HepG2 (cell line): ENCODE measurements at regions not wholly inside any gene's neighbourhood (a gene's known extent, or its start where the extent isn't known, plus 50 kb on each side); places are given as distances from the start of the nearest gene placed in this dataset.

Experiments used
- ATAC-seq: fragments of 200-7000 bp; cut with Tn5 transposase; 3 replicates; pipeline ENCODE4 v1.9.1; 2020; ENCODE audit warnings: mild to moderate bottlenecking, moderate library complexity
- BruUV-seq: library from RNA; stranded (reverse); fragments of 400-500 nt; replicated peaks from 2 replicates; lab custom pipeline; 2021; lab: Mats Ljungman, UMichigan
- CTCF ChIA-PET: fragments of 300-600 bp; formaldehyde crosslinking; extraction: SDS; loops from one replicate; lab custom pipeline; 2021; ENCODE audit warnings: low total read pairs, inconsistent platforms, low intra/inter-chr PET ratio; lab: Yijun Ruan, JAX
- POLR2A ChIA-PET: fragments of 350-600 bp; sonication (Branson Sonifier 250); formaldehyde crosslinking; loops from one replicate; lab custom pipeline; 2020; ENCODE audit warnings: antibody characterized with exemption, inconsistent platforms; lab: Yijun Ruan, JAX
- DNase-seq: peaks from one replicate; pipeline ENCODE4 v3.0.0-alpha.2; 2015; ENCODE audit warnings: low spot score
- FAIRE-seq: peaks from 3 replicates; lab custom pipeline; 2011; peaks lifted over from hg19 to GRCh38; lab: Jason Lieb, UNC
- H2AFZ ChIP-seq: one replicate; pipeline ENCODE4 v1.6.1; 2011; ENCODE audit warnings: low read length, inconsistent platforms
- H3K27ac ChIP-seq: fragments of 300-600 bp; 3 replicates; pipeline ENCODE4 v1.8.0; 2011; ENCODE audit warnings: mixed run types, mild to moderate bottlenecking, mixed read lengths, low read length, inconsistent platforms; ENCODE audit not compliant: insufficient read depth; ENCODE audit errors: extremely low read length
- H3K27me3 ChIP-seq, 2 experiments: fragments of 200-600 bp in 1 of 2; 2 replicates in 1 of 2; 3 replicates in 1 of 2; pipeline versions ENCODE4 v1.6.0 to v1.8.0; 2011; ENCODE audit warnings: low read length in 2 of 2, mild to moderate bottlenecking in 2 of 2, moderate library complexity in 2 of 2, inconsistent platforms in 1 of 2; ENCODE audit not compliant: insufficient read depth in 2 of 2, control insufficient read depth in 1 of 2
- H3K36me3 ChIP-seq, 2 experiments: fragments of 200-600 bp in 1 of 2; replicated peaks in 1 of 2; 2 replicates in 1 of 2; 3 replicates in 1 of 2; pipeline versions ENCODE4 v1.5.1 to v1.8.0; 2011; ENCODE audit warnings: low read length in 2 of 2, inconsistent platforms in 1 of 2; ENCODE audit not compliant: insufficient read depth in 2 of 2, control insufficient read depth in 1 of 2
- H3K4me1 ChIP-seq: 2 replicates; pipeline ENCODE4 v1.5.1; 2012; ENCODE audit warnings: low read length, inconsistent platforms; ENCODE audit not compliant: insufficient read depth
- H3K4me2 ChIP-seq: 2 replicates; pipeline ENCODE4 v1.6.0; 2011; ENCODE audit warnings: low read depth, low read length, inconsistent platforms
- H3K4me3 ChIP-seq, 3 experiments: fragments of 200-600 bp in 1 of 3; sonication (generic), shearing (Covaris generic) in 1 of 3; replicated peaks in 1 of 3; 2 replicates each; pipeline ENCODE4 v1.5.1; 2011 to 2016; ENCODE audit warnings: low read length in 3 of 3, inconsistent platforms in 2 of 3, low read depth in 2 of 3, mild to moderate bottlenecking in 2 of 3, control low read depth in 1 of 3, mixed read lengths in 1 of 3; ENCODE audit not compliant: insufficient read depth in 1 of 3
- H3K79me2 ChIP-seq: one replicate; pipeline ENCODE4 v1.6.1; 2011; ENCODE audit warnings: low read length, inconsistent platforms; ENCODE audit not compliant: insufficient read depth
- H3K9ac ChIP-seq: 2 replicates; pipeline ENCODE4 v1.6.0; 2011; ENCODE audit warnings: mild to moderate bottlenecking, low read depth, low read length, inconsistent platforms; ENCODE audit not compliant: insufficient read depth
- H3K9me3 ChIP-seq: 2 replicates; pipeline ENCODE4 v1.5.1; 2012; ENCODE audit warnings: mild to moderate bottlenecking, low read length
- H4K20me1 ChIP-seq: 2 replicates; pipeline ENCODE4 v1.6.0; 2011; ENCODE audit warnings: inconsistent platforms, mild to moderate bottlenecking, low read length, moderate library complexity; ENCODE audit not compliant: insufficient read depth
- BATF2 ChIP-seq: sonication (generic); formaldehyde crosslinking; IDR thresholded peaks from 2 replicates; pipeline ENCODE4 v1.8.0; 2022; ENCODE audit warnings: mild to moderate bottlenecking, missing genetic modification reagents, moderate library complexity
- BRD4 ChIP-seq: sonication (generic); formaldehyde crosslinking; IDR thresholded peaks from 2 replicates; pipeline ENCODE4 v1.4.0; 2020; ENCODE audit warnings: missing genetic modification reagents
- CBX5 ChIP-seq: sonication (generic); formaldehyde crosslinking; IDR thresholded peaks from 2 replicates; pipeline ENCODE4 v1.4.0; 2020; ENCODE audit warnings: missing genetic modification reagents, borderline replicate concordance
- HDAC2 ChIP-seq: sonication (generic); formaldehyde crosslinking; IDR thresholded peaks from 2 replicates; pipeline ENCODE4 v1.4.0; 2020; ENCODE audit warnings: missing genetic modification reagents
- MTF2 ChIP-seq: sonication (generic); formaldehyde crosslinking; IDR thresholded peaks from 2 replicates; pipeline ENCODE4 v1.5.0; 2020; ENCODE audit warnings: missing genetic modification reagents, borderline replicate concordance
- NONO ChIP-seq, 2 experiments: fragments of 450-650 bp in 1 of 2; sonication (generic) in 1 of 2; formaldehyde crosslinking in 1 of 2; IDR thresholded peaks in 1 of 2; conservative IDR thresholded peaks in 1 of 2; 2 replicates each; pipeline versions ENCODE4 v1.6.1 to v1.8.0; 2017 to 2022; ENCODE audit warnings: mild to moderate bottlenecking in 1 of 2, missing genetic modification reagents in 1 of 2, moderate library complexity in 1 of 2
- NR3C1 ChIP-seq: sonication (generic); formaldehyde crosslinking; IDR thresholded peaks from 2 replicates; pipeline ENCODE4 v1.4.0; 2020; ENCODE audit warnings: missing genetic modification reagents
- PATZ1 ChIP-seq: sonication (generic); formaldehyde crosslinking; IDR thresholded peaks from 2 replicates; pipeline ENCODE4 v1.4.0; 2020; ENCODE audit warnings: missing genetic modification reagents
- PREB ChIP-seq: sonication (generic); formaldehyde crosslinking; IDR thresholded peaks from 2 replicates; pipeline ENCODE4 v1.4.0; 2020; ENCODE audit warnings: missing genetic modification reagents
- ZNF615 ChIP-seq: sonication (generic); formaldehyde crosslinking; IDR thresholded peaks from 2 replicates; pipeline ENCODE4 v1.5.0; 2020; ENCODE audit warnings: mild to moderate bottlenecking, missing genetic modification reagents, borderline replicate concordance
- whole genome bisulfite sequencing: methylation state at CpG from one replicate; pipeline ENCODE4 v1.1.6; 2017; ENCODE audit warnings: low lambda C conversion rate; 5-methylcytosine and 5-hydroxymethylcytosine counted together
- in situ Hi-C: cut with HindIII; loops from 2 replicates; pipeline ENCODE4 v1.10.0; 2017; ENCODE audit warnings: low pct_unique_long_range_greater_than_20kb; ENCODE audit not compliant: extremely low pct_ligation_motif_present
- intact Hi-C: fragments of 100-400 bp; cut with micrococcal nuclease; formaldehyde crosslinking; loops from one replicate; pipeline ENCODE4 v1.10.0; 2022; ENCODE audit not compliant: unreplicated experiment

GRCh38 chr4:35238793-35239192 is 1005.5 kb downstream of the ARAP2 start (continued):
- TF ChIP-seq NONO (IDR thresholded peaks at IDR 0.05) (no peak), NONO (CRISPR knock-in tag; conservative IDR thresholded peaks at IDR 0.05) (no peak)

- Histone ChIP-seq H3K27ac (no peak overlapping the region), H4K20me1 (no peaks in the 10 kb centered on the region), H3K27me3 (no peaks in the 10 kb centered on the region), H3K4me1 (no peaks in the 10 kb centered on the region), H3K79me2 (no peaks in the 10 kb centered on the region), H3K4me3 (no peak overlapping the region), H3K9ac (no peak overlapping the region), H2AFZ (no peak overlapping the region), H3K4me2 (no peak overlapping the region), H3K9me3 (no peaks in the 10 kb centered on the region), H3K36me3 (no peaks in the 10 kb centered on the region)
- ChIA-PET CTCF (no interaction called here), POLR2A (no interaction called here)
- no TSS peak for BruUV-seq
- FAIRE-seq (no peak), DNase-seq (no peak), ATAC-seq (no peak)
- intact Hi-C loops (no loop called here), in situ Hi-C loops (no loop called here)
- no peak for TF ChIP-seq MTF2 (CRISPR knock-in tag)
- 59% methylated on average over 1 of the region's 1 CpG for WGBS
These were observed 997.8 kb downstream of the ARAP2 start for GRCh38 chr4:35246493-35246892.

- H3K9me3 ChIP-seq: no peaks in the 10 kb centered on the region
- H3K4me1 ChIP-seq: no peaks in the 10 kb centered on the region
- ChIA-PET CTCF (no interaction called here), POLR2A (no interaction called here)
- TF ChIP-seq HDAC2 (CRISPR knock-in tag): no peak
- TF ChIP-seq PATZ1: no peak
- no peak for TF ChIP-seq ZNF615
- TF ChIP-seq CBX5 (CRISPR knock-in tag): no peak
- no peak for TF ChIP-seq NR3C1 (CRISPR knock-in tag)
- no peak for TF ChIP-seq BRD4 (CRISPR knock-in tag)
- TF ChIP-seq BATF2: no peak
- TF ChIP-seq PREB (CRISPR knock-in tag): no peak
- H3K27me3 ChIP-seq: no peaks in the 10 kb centered on the region
- H4K20me1 ChIP-seq: no peaks in the 10 kb centered on the region
- no peak for ATAC-seq
- no peak for DNase-seq
- H3K9ac ChIP-seq: no peak overlapping the region
- in situ Hi-C loops (no loop called here), intact Hi-C loops (no loop called here)
- 0% methylated on average over 3 of the region's 3 CpGs for WGBS
- no peak for FAIRE-seq
- no peak overlapping the region for H3K4me3 ChIP-seq
- H3K79me2 ChIP-seq: no peaks in the 10 kb centered on the region
- H3K36me3 ChIP-seq: no peaks in the 10 kb centered on the region
- H2AFZ ChIP-seq: no peak overlapping the region
- no peak overlapping the region for H3K4me2 ChIP-seq
- BruUV-seq: no TSS peak
- no peak overlapping the region for H3K27ac ChIP-seq
These were observed 997.3 kb downstream of the ARAP2 start for GRCh38 chr4:35247047-35247446.
